Activated CD4-positive, alpha-beta T cell treated with anti-CD3 and anti-CD28 coated beads for 36 hours (primary cell): ENCODE measurements at regions not wholly inside any gene's neighbourhood (a gene's known extent, or its start where the extent isn't known, plus 50 kb on each side); places are given as distances from the start of the nearest gene placed in this dataset.
A peak's percentile ranks its signal among the peaks of the same experiment; 100 is the strongest.
"Not testable (repeated sequence)": the region's sequence is repeated elsewhere in the genome, so short reads cannot be mapped to it uniquely, and the experiment has no call there.

Experiments used
- ATAC-seq: fragments of 200-7000 bp; cut with Tn5 transposase; one replicate; pipeline ENCODE4 v1.10.0; 2021; ENCODE audit warnings: mild to moderate bottlenecking, moderate library complexity
- CTCF ChIA-PET: fragments of 350-600 bp; sonication (Branson Sonifier 250); formaldehyde crosslinking; loops from one replicate; lab custom pipeline; 2021; ENCODE audit warnings: antibody characterized with exemption; lab: Charles Lee
- POLR2A ChIA-PET: fragments of 350-600 bp; sonication (Branson Sonifier 250); formaldehyde crosslinking; loops from one replicate; lab custom pipeline; 2021; ENCODE audit warnings: antibody characterized with exemption, inconsistent platforms; lab: Charles Lee
- DNase-seq: peaks from one replicate; pipeline ENCODE4 v3.0.0-alpha.2; 2020
- H3K27ac Mint-ChIP-seq: one replicate; pipeline ENCODE4 v1.8.0; 2021; ENCODE audit warnings: mixed read lengths
- H3K27me3 Mint-ChIP-seq: one replicate; pipeline ENCODE4 v1.8.0; 2021; ENCODE audit warnings: mixed read lengths
- H3K36me3 Mint-ChIP-seq: one replicate; pipeline ENCODE4 v1.8.0; 2021; ENCODE audit warnings: low read depth, mixed read lengths
- H3K4me1 Mint-ChIP-seq: one replicate; pipeline ENCODE4 v1.8.0; 2021; ENCODE audit warnings: mixed read lengths
- H3K4me3 Mint-ChIP-seq: one replicate; pipeline ENCODE4 v1.8.0; 2021; ENCODE audit warnings: mild to moderate bottlenecking, moderate library complexity, mixed read lengths
- H3K9me3 Mint-ChIP-seq: one replicate; pipeline ENCODE4 v1.8.0; 2021; ENCODE audit warnings: low read depth, mixed read lengths
- intact Hi-C, 2 experiments: fragments of 100-400 bp; cut with DNase I in 1 of 2; cut with micrococcal nuclease in 1 of 2; formaldehyde crosslinking; loops; one replicate each; pipeline versions ENCODE4 v1.14.2 to v1.15.1; 2022 to 2024; cut with DNase I, micrococcal nuclease

GRCh38 chr1:170427002-170427401 lies 105.0 kb upstream of the GORAB start:
- DNase-seq, POLR2A ChIA-PET, H3K4me3 Mint-ChIP-seq, intact Hi-C loops, H3K4me1 Mint-ChIP-seq, H3K27ac Mint-ChIP-seq, CTCF ChIA-PET, H3K9me3 Mint-ChIP-seq, H3K36me3 Mint-ChIP-seq, ATAC-seq: not testable (repeated sequence)
- H3K27me3 Mint-ChIP-seq, result peaks cover 16% of the 10 kb centered on the region

- no peak overlapping the region for H3K27ac Mint-ChIP-seq
- peaks cover 2% of the 10 kb centered on the region for H3K27me3 Mint-ChIP-seq
- POLR2A ChIA-PET, result no interaction called here
- DNase-seq (no peak), ATAC-seq (no peak)
- no peaks in the 10 kb centered on the region for H3K9me3 Mint-ChIP-seq
- intact Hi-C loops, result no loop called here
- no peaks in the 10 kb centered on the region for H3K4me1 Mint-ChIP-seq
- CTCF ChIA-PET, result no interaction called here
- H3K4me3 Mint-ChIP-seq, result no peak overlapping the region
- no peaks in the 10 kb centered on the region for H3K36me3 Mint-ChIP-seq
Measured at GRCh38 chr1:170436928-170437327, 95.0 kb upstream of the GORAB start.

- Mint-ChIP-seq H3K9me3 (no peaks in the 10 kb centered on the region), H3K27ac (no peak overlapping the region), H3K4me3 (no peak overlapping the region), H3K4me1 (no peaks in the 10 kb centered on the region), H3K27me3 (peaks cover 2% of the 10 kb centered on the region), H3K36me3 (no peaks in the 10 kb centered on the region)
- intact Hi-C loops, result no loop called here
- ATAC-seq (no peak), DNase-seq (no peak)
- ChIA-PET CTCF (no interaction called here), POLR2A (no interaction called here)
Measured at GRCh38 chr1:170445096-170445495, 86.9 kb upstream of the GORAB start.

GRCh38 chr1:170448661-170449158 lies 83.3 kb upstream of the GORAB start:
- POLR2A ChIA-PET, result no interaction called here
- DNase-seq (no peak), ATAC-seq (no peak)
- Mint-ChIP-seq H3K27me3 (peaks cover 2% of the 10 kb centered on the region), H3K36me3 (no peaks in the 10 kb centered on the region), H3K4me3 (no peak overlapping the region), H3K9me3 (no peaks in the 10 kb centered on the region), H3K27ac (no peak overlapping the region), H3K4me1 (no peaks in the 10 kb centered on the region)
- CTCF ChIA-PET, result no interaction called here
- intact Hi-C loops, result no loop called here

GRCh38 chr1:170457325-170458050 lies 74.5 kb upstream of the GORAB start:
- H3K27ac Mint-ChIP-seq, H3K4me3 Mint-ChIP-seq, H3K27me3 Mint-ChIP-seq, H3K4me1 Mint-ChIP-seq, POLR2A ChIA-PET, ATAC-seq, H3K36me3 Mint-ChIP-seq: not testable (repeated sequence)
- intact Hi-C loops, result loop anchor here in 1 of 2 experiments (10.0 kb wide), 1 partner anchor 523 kb away; no protein-coding TSS in a partner anchor
- H3K9me3 Mint-ChIP-seq, result peaks cover 14% of the 10 kb centered on the region
- CTCF ChIA-PET, result interaction anchor here (0.6 kb wide), 1 partner anchor 713 kb away, joined by 3 read pairs; no protein-coding TSS in a partner anchor
- DNase-seq, result peak; percentile 50

- intact Hi-C loops, result no loop called here
- POLR2A ChIA-PET, result no interaction called here
- no peak overlapping the region for H3K27ac Mint-ChIP-seq
- DNase-seq, result no peak
- CTCF ChIA-PET, result no interaction called here
- H3K4me3 Mint-ChIP-seq, result no peak overlapping the region
- H3K4me1 Mint-ChIP-seq, result no peaks in the 10 kb centered on the region
- peaks cover 13% of the 10 kb centered on the region for H3K9me3 Mint-ChIP-seq
- peaks cover 11% of the 10 kb centered on the region for H3K27me3 Mint-ChIP-seq
- no peak for ATAC-seq
- H3K36me3 Mint-ChIP-seq, result no peaks in the 10 kb centered on the region
Measured at GRCh38 chr1:170460001-170460400, 72.0 kb upstream of the GORAB start.

GRCh38 chr1:170460414-170461155 lies 71.4 kb upstream of the GORAB start:
- Mint-ChIP-seq H3K9me3 (peaks cover 12% of the 10 kb centered on the region), H3K27me3 (peaks cover 12% of the 10 kb centered on the region), H3K36me3 (no peaks in the 10 kb centered on the region), H3K4me3 (no peak overlapping the region), H3K27ac (no peak overlapping the region), H3K4me1 (no peaks in the 10 kb centered on the region)
- intact Hi-C loops, result no loop called here
- no peak for DNase-seq
- POLR2A ChIA-PET, result no interaction called here
- CTCF ChIA-PET, result no interaction called here
- no peak for ATAC-seq

- CTCF ChIA-PET, result no interaction called here
- Mint-ChIP-seq H3K4me1 (no peaks in the 10 kb centered on the region), H3K27me3 (peaks cover 13% of the 10 kb centered on the region), H3K9me3 (peaks cover 11% of the 10 kb centered on the region), H3K27ac (no peak overlapping the region), H3K36me3 (no peaks in the 10 kb centered on the region), H3K4me3 (no peak overlapping the region)
- ATAC-seq (no peak), DNase-seq (no peak)
- POLR2A ChIA-PET, result no interaction called here
- intact Hi-C loops, result no loop called here
Measured at GRCh38 chr1:170461291-170461747, 70.6 kb upstream of the GORAB start.

- intact Hi-C loops, result no loop called here
- Mint-ChIP-seq H3K36me3 (no peaks in the 10 kb centered on the region), H3K27ac (no peak overlapping the region), H3K4me1 (no peaks in the 10 kb centered on the region), H3K4me3 (no peak overlapping the region), H3K9me3 (peaks cover 7% of the 10 kb centered on the region), H3K27me3 (peaks cover 13% of the 10 kb centered on the region)
- DNase-seq (peak; percentile 5), ATAC-seq (no peak)
- POLR2A ChIA-PET, result no interaction called here
- CTCF ChIA-PET, result no interaction called here
Measured at GRCh38 chr1:170461762-170462384, 70.1 kb upstream of the GORAB start.

- no peak for ATAC-seq
- H3K4me3 Mint-ChIP-seq, result no peak overlapping the region
- DNase-seq, result no peak
- H3K27ac Mint-ChIP-seq, result no peak overlapping the region
- intact Hi-C loops, result no loop called here
- CTCF ChIA-PET, result no interaction called here
- POLR2A ChIA-PET, result no interaction called here
- no peaks in the 10 kb centered on the region for H3K9me3 Mint-ChIP-seq
- H3K36me3 Mint-ChIP-seq, result no peaks in the 10 kb centered on the region
- H3K27me3 Mint-ChIP-seq, result peaks cover 6% of the 10 kb centered on the region
- no peaks in the 10 kb centered on the region for H3K4me1 Mint-ChIP-seq
Measured at GRCh38 chr1:170470121-170470520, 61.8 kb upstream of the GORAB start.

GRCh38 chr1:170471398-170472053 lies 60.4 kb upstream of the GORAB start:
- Mint-ChIP-seq H3K4me3 (no peak overlapping the region), H3K4me1 (no peaks in the 10 kb centered on the region), H3K27ac (no peak overlapping the region), H3K27me3 (peaks cover 5% of the 10 kb centered on the region), H3K9me3 (no peaks in the 10 kb centered on the region), H3K36me3 (no peaks in the 10 kb centered on the region)
- CTCF ChIA-PET, result no interaction called here
- intact Hi-C loops, result no loop called here
- DNase-seq, result no peak
- no peak for ATAC-seq
- POLR2A ChIA-PET, result no interaction called here
